ENCODE measurements at regions not wholly inside any gene's neighbourhood (a gene's known extent, or its start where the extent isn't known, plus 50 kb on each side); places are given as distances from the start of the nearest gene placed in this dataset.

- TF ChIP-seq CTCF (IDR thresholded peaks at IDR 0.05) (no peak), POLR2A (IDR thresholded peaks at IDR 0.05) (no peak)
These were observed 1225.2 kb downstream of the AACS start for GRCh38 chr12:126290456-126290855.
